ENCODE measurements at regions not wholly inside any gene's neighbourhood (a gene's known extent, or its start where the extent isn't known, plus 50 kb on each side); places are given as distances from the start of the nearest gene placed in this dataset.

GRCh38 chr5:120866997-120867396 is 402.9 kb downstream of the PRR16 start:
- TF ChIP-seq, protein P1, sequence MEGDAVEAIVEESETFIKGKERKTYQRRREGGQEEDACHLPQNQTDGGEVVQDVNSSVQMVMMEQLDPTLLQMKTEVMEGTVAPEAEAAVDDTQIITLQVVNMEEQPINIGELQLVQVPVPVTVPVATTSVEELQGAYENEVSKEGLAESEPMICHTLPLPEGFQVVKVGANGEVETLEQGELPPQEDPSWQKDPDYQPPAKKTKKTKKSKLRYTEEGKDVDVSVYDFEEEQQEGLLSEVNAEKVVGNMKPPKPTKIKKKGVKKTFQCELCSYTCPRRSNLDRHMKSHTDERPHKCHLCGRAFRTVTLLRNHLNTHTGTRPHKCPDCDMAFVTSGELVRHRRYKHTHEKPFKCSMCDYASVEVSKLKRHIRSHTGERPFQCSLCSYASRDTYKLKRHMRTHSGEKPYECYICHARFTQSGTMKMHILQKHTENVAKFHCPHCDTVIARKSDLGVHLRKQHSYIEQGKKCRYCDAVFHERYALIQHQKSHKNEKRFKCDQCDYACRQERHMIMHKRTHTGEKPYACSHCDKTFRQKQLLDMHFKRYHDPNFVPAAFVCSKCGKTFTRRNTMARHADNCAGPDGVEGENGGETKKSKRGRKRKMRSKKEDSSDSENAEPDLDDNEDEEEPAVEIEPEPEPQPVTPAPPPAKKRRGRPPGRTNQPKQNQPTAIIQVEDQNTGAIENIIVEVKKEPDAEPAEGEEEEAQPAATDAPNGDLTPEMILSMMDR (IDR thresholded peaks at IDR 0.05 in 2 of 3, conservative IDR thresholded peaks at IDR 0.05 in 1 of 3; ENCODE audit: borderline replicate concordance in 1 of 3, insufficient read depth in 1 of 3, low read depth in 2 of 3, low read length in 2 of 3): peak in 1 of 3 experiments; percentile 26; a peak in 1 of 6 replicates
- TF ChIP-seq POLR2A (IDR thresholded peaks at IDR 0.05; ENCODE audit: borderline replicate concordance, extremely low read depth, insufficient read depth, insufficient read length) (no peak), POLR2AphosphoS5 (IDR thresholded peaks at IDR 0.05; ENCODE audit: low read depth, low read length) (no peak), RAD21 (IDR thresholded peaks at IDR 0.05; ENCODE audit: low read depth) (no peak), REST (IDR thresholded peaks at IDR 0.05; ENCODE audit: low read depth) (no peak), SRF (IDR thresholded peaks at IDR 0.05; ENCODE audit: low read depth) (no peak), FOSL1 (IDR thresholded peaks at IDR 0.05; ENCODE audit: low read depth) (no peak)

All from HCT116 (cell line).